Fibroblast of the conjunctiva (primary cell): ENCODE measurements at regions not wholly inside any gene's neighbourhood (a gene's known extent, or its start where the extent isn't known, plus 50 kb on each side); places are given as distances from the start of the nearest gene placed in this dataset.

ENCODE experiments used
- DNase-seq: peaks from one replicate; pipeline ENCODE4 v3.0.0-alpha.2; 2010; ENCODE audit warnings: low read depth

GRCh38 chrX:40277672-40278071 is 179.9 kb upstream of the BCOR start:
- no peak for DNase-seq

- no peak for DNase-seq
Measured at GRCh38 chrX:40273356-40274050, 175.7 kb upstream of the BCOR start.

GRCh38 chrX:40272776-40273175 is 175.0 kb upstream of the BCOR start:
- no peak for DNase-seq

GRCh38 chrX:40272141-40272540 is 174.4 kb upstream of the BCOR start:
- no peak for DNase-seq

DNA sequence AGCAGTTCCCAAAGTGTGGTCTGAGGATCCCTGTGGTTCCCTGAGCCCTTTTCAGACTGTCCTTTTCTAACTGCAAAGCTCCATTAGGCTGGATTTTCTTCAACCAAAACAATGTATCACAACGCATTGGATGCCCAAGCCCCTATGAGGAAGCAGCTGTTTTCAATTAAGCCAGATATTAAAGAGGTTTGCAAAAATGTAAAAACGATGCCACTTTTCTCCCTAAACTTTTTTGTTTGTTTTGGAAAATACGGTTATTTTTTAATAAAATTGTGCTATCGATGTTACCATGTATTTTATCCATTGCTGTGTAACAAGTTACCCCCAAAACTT is 170.4 kb upstream of the BCOR start:
- no peak for DNase-seq

- DNase-seq, result no peak
Measured at GRCh38 chrX:40267334-40268187, 169.8 kb upstream of the BCOR start.

GRCh38 chrX:40266490-40267333 is 169.0 kb upstream of the BCOR start:
- no peak for DNase-seq

- DNase-seq, result no peak
Measured at GRCh38 chrX:40265936-40266335, 168.2 kb upstream of the BCOR start.

- no peak for DNase-seq
Measured at GRCh38 chrX:40263014-40263560, 165.3 kb upstream of the BCOR start.

- DNase-seq, result no peak
Measured at GRCh38 chrX:40262157-40263013, 164.6 kb upstream of the BCOR start.

- no peak for DNase-seq
Measured at GRCh38 chrX:40261833-40262156, 164.0 kb upstream of the BCOR start.

DNA sequence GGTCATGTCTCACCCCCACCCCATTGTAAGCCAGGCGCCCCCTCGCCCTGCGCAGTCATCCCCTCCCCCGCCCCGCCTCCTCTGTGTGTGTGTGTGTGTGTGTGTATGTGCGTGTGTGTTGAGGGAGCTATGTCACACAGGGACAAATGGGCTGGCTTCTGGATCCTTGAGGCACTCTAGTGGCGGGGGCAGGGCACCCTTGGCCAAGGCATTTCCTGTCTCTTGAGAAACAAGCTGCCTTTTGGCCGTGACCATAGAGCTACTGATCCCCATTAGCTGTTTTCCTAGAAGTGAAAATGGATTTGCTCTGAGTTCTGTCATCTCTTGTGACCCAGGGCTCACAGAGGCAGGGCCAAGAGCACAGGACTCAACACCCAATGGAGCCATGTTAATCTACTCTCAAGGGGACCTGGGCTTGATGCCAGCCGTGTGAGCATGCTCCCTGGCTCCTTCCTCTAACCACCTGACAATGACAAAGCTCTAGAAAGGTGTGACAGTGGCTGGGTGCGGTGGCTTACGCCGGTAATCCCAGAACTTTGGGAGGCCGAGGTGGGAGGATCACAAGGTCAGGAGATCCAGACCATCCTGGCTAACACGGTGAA is 162.5 kb upstream of the BCOR start:
- no peak for DNase-seq

- DNase-seq, result no peak
Measured at GRCh38 chrX:40258909-40259308, 161.2 kb upstream of the BCOR start.

DNA sequence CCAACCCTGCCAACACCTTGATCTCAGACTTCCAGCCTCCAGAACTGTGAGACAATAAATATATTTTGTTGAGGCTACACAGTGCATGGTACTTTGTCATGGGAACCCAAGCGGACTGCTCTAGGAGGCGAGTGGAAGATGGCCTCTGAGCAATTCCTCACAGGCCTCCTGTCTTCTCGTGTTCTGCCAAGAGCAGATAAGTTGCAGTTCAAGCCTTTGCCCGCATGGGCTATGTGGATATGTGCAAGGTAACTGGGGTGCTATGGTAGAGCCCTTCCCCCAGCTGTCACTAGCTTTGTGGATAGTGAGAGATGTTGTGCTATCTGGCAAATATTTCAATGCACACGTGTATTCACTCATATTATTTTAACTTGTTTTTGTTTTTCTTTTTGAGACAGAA is 156.0 kb upstream of the BCOR start:
- DNase-seq, result no peak

- no peak for DNase-seq
Measured at GRCh38 chrX:40249582-40249981, 151.8 kb upstream of the BCOR start.

GRCh38 chrX:40248822-40249221 is 151.1 kb upstream of the BCOR start:
- no peak for DNase-seq

- no peak for DNase-seq
Measured at GRCh38 chrX:40247848-40248622, 150.3 kb upstream of the BCOR start.

- DNase-seq, result no peak
Measured at GRCh38 chrX:40247382-40247781, 149.6 kb upstream of the BCOR start.

DNA sequence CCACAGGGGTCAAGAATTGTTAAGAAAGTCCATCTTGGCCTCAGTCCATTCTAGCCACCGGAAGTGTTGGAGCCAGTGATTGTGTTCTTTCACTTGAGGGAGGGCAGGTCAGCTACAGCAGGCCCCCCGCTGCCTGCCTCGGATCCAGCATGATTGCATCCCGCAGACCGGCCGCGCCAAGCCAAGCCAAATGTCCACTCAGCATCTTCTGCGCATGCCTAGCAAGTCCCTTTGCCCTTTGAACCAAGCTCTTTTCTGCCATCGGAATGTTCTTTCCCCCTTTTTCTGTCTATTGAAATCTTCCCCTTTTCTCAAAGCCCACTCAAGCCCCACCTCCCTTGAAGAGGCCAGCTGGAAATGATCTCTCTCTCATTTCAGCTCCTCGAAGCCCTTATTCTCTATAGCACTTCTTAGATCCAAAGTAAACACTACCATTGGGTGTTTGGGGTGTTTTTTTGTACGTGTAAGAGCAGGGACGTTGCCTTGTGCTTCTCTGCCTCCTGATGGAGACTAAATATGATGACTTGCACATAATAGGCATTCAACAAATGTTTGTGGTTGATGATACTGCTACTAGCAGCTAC is 147.8 kb upstream of the BCOR start:
- DNase-seq, result no peak

DNA sequence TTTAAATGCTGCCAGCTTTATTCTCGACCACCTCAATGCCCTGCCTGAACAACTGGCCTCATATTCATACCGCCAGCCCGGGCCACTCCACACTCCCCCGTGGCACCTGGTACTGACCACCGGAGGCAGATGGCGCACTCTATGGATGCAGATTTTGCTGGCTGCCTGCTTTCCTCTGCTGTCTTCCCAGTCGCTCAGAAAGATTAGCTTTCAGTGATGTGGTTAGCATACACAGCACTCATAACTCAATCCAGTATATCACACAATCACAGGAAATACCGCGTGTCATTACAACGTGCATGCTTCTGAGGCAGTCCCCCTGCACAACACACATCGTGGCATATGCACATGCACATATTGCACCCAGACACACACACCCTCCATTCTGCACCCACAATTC is 147.2 kb upstream of the BCOR start:
- no peak for DNase-seq
